GM18519 (cell line): ENCODE measurements at regions not wholly inside any gene's neighbourhood (a gene's known extent, or its start where the extent isn't known, plus 50 kb on each side); places are given as distances from the start of the nearest gene placed in this dataset.
A peak's percentile ranks its signal among the peaks of the same experiment; 100 is the strongest.
"Not testable (repeated sequence)": the region's sequence is repeated elsewhere in the genome, so short reads cannot be mapped to it uniquely, and the experiment has no call there.

Source experiments
- ATAC-seq: cut with Tn5 transposase; IDR thresholded peaks from one replicate; pipeline ENCODE4 v1.9.1; 2021; ENCODE audit warnings: mild to moderate bottlenecking, moderate library complexity; ENCODE audit not compliant: unreplicated experiment, low FRiP score

GRCh38 chr18:53838746-53839145 is 385.7 kb downstream of the MBD2 start:
- ATAC-seq = no peak

GRCh38 chr18:53821141-53821540 is 403.3 kb downstream of the MBD2 start:
- ATAC-seq = not testable (repeated sequence)

- no peak for ATAC-seq
These were observed 404.8 kb downstream of the MBD2 start for GRCh38 chr18:53819671-53820070.

- ATAC-seq = no peak
These were observed 405.3 kb downstream of the MBD2 start for GRCh38 chr18:53819174-53819573.

GRCh38 chr18:53817976-53818950 is 406.2 kb downstream of the MBD2 start:
- ATAC-seq = no peak

GRCh38 chr18:53800171-53800570 is 424.3 kb downstream of the MBD2 start:
- ATAC-seq = no peak

- ATAC-seq = no peak
These were observed 425.3 kb downstream of the MBD2 start for GRCh38 chr18:53799134-53799533.

- no peak for ATAC-seq
These were observed 426.0 kb downstream of the MBD2 start for GRCh38 chr18:53798516-53798915.

GRCh38 chr18:53797998-53798495 is 426.4 kb downstream of the MBD2 start:
- no peak for ATAC-seq

GRCh38 chr18:53796040-53796729 is 428.3 kb downstream of the MBD2 start:
- peak; percentile 68 for ATAC-seq

- ATAC-seq = no peak
These were observed 428.9 kb downstream of the MBD2 start for GRCh38 chr18:53795610-53796009.

GRCh38 chr18:53795061-53795460 is 429.4 kb downstream of the MBD2 start:
- ATAC-seq = no peak

- ATAC-seq = no peak
These were observed 431.7 kb downstream of the MBD2 start for GRCh38 chr18:53792762-53793161.

GRCh38 chr18:53790786-53791185 is 433.7 kb downstream of the MBD2 start:
- no peak for ATAC-seq

GRCh38 chr18:53789376-53790247 is 434.9 kb downstream of the MBD2 start:
- ATAC-seq = no peak

- no peak for ATAC-seq
These were observed 438.7 kb downstream of the MBD2 start for GRCh38 chr18:53785811-53786210.

- ATAC-seq = no peak
These were observed 440.2 kb downstream of the MBD2 start for GRCh38 chr18:53784253-53784652.

- ATAC-seq = no peak
These were observed 443.8 kb downstream of the MBD2 start for GRCh38 chr18:53780666-53781065.

- ATAC-seq = no peak
These were observed 452.2 kb downstream of the MBD2 start for GRCh38 chr18:53772293-53772692.

GRCh38 chr18:53771664-53772063 is 452.8 kb downstream of the MBD2 start:
- ATAC-seq = no peak
